ENCODE measurements at regions not wholly inside any gene's neighbourhood (a gene's known extent, or its start where the extent isn't known, plus 50 kb on each side); places are given as distances from the start of the nearest gene placed in this dataset.

DNA sequence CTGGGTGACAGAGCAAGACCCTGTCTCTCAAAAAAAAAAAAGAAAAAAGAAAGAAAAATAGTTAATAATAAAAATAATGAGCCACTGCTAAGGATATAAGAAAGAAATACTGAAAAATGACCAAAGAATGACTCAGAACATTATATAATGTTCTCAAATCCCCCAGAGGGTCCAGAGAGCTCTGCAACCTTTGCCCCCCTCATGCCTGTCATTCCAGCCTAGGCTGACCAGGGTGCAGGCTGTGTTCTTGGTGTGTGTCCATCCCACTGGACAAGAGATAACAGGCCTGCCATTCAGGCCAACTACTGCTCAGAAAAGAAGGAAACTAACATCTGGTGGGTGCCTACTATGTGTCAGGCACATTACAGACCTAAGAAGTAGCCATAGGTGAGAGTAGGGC is 72.7 kb upstream of the EDNRA start:
- Histone ChIP-seq H3K4me3 (no peak overlapping the region), H3K27ac (no peak overlapping the region), H3K4me1 (replicated peaks) (no peaks in the 10 kb centered on the region), H3K36me3 (no peaks in the 10 kb centered on the region), H3K9me3 (no peaks in the 10 kb centered on the region), H3K27me3 (replicated peaks; ENCODE audit: insufficient read depth) (no peaks in the 10 kb centered on the region)
- DNase-seq (ENCODE audit: low spot score), result no peak
- no peak for TF ChIP-seq POLR2A (IDR thresholded peaks at IDR 0.05)
- TF ChIP-seq POLR2AphosphoS5 (IDR thresholded peaks at IDR 0.05), result no peak
- TF ChIP-seq CTCF (IDR thresholded peaks at IDR 0.05), result no peak
- intact Hi-C loops (cut with DNase I), result no loop called here

- no peak for DNase-seq (ENCODE audit: low spot score)
- TF ChIP-seq POLR2A (IDR thresholded peaks at IDR 0.05), result no peak
- TF ChIP-seq CTCF (IDR thresholded peaks at IDR 0.05), result no peak
- TF ChIP-seq POLR2AphosphoS5 (IDR thresholded peaks at IDR 0.05), result no peak
These were observed 71.5 kb upstream of the EDNRA start for GRCh38 chr4:147409350-147409749.

GRCh38 chr4:147418226-147418625 is 62.7 kb upstream of the EDNRA start:
- intact Hi-C loops (cut with DNase I), result no loop called here
- no peaks in the 10 kb centered on the region for H3K27me3 ChIP-seq (replicated peaks; ENCODE audit: insufficient read depth)

More at GRCh38 chr4:147409350-147409749, 71.5 kb upstream of the EDNRA start:
- H3K36me3 ChIP-seq, result no peaks in the 10 kb centered on the region
- 41% methylated on average over 2 of the region's 2 CpGs for WGBS
- no peaks in the 10 kb centered on the region for H3K27me3 ChIP-seq (replicated peaks; ENCODE audit: insufficient read depth)
- no peak overlapping the region for H3K4me3 ChIP-seq
- no peak overlapping the region for H3K27ac ChIP-seq
- no peaks in the 10 kb centered on the region for H3K9me3 ChIP-seq
- H3K4me1 ChIP-seq (replicated peaks), result no peaks in the 10 kb centered on the region
- intact Hi-C loops (cut with DNase I), result no loop called here

DNA sequence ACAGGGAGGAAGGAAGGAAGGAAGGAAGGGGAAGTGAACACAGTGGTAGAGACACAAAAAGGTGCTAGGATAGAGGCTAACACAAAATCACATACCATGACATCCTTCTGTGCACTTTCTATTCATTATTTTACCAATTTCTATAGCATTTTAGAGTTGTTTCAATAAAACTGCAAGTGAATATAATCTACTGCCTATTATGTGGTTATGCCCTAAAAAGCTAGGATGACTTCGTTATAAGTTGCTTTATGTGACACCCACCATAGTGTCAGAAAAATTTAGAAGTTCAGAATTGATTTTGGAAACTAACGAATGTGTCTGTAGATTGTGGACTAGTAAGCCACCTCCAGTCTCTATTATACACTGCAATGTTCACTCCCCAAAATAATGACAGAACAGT is 59.4 kb upstream of the EDNRA start:
- H3K27ac ChIP-seq, result no peak overlapping the region
- no peak overlapping the region for H3K4me3 ChIP-seq
- no peak for DNase-seq (ENCODE audit: low spot score)
- no peak for TF ChIP-seq CTCF (IDR thresholded peaks at IDR 0.05)
- no peak for TF ChIP-seq POLR2A (IDR thresholded peaks at IDR 0.05)
- intact Hi-C loops (cut with DNase I), result no loop called here
- H3K36me3 ChIP-seq, result no peaks in the 10 kb centered on the region
- 89% methylated on average over 2 of the region's 2 CpGs for WGBS
- H3K27me3 ChIP-seq (replicated peaks; ENCODE audit: insufficient read depth), result no peaks in the 10 kb centered on the region
- no peaks in the 10 kb centered on the region for H3K4me1 ChIP-seq (replicated peaks)
- H3K9me3 ChIP-seq, result no peaks in the 10 kb centered on the region

More at GRCh38 chr4:147418226-147418625, 62.7 kb upstream of the EDNRA start:
- WGBS, result 73% methylated on average over 1 of the region's 1 CpG
- Histone ChIP-seq H3K36me3 (no peaks in the 10 kb centered on the region), H3K9me3 (no peaks in the 10 kb centered on the region), H3K27ac (no peak overlapping the region), H3K4me1 (replicated peaks) (no peaks in the 10 kb centered on the region), H3K4me3 (no peak overlapping the region)
- DNase-seq (ENCODE audit: low spot score), result no peak
- no peak for TF ChIP-seq POLR2A (IDR thresholded peaks at IDR 0.05)
- TF ChIP-seq CTCF (IDR thresholded peaks at IDR 0.05), result no peak
- TF ChIP-seq POLR2AphosphoS5 (IDR thresholded peaks at IDR 0.05), result no peak

GRCh38 chr4:147423229-147423628 is 57.7 kb upstream of the EDNRA start:
- Histone ChIP-seq H3K27me3 (replicated peaks; ENCODE audit: insufficient read depth) (no peaks in the 10 kb centered on the region), H3K4me3 (no peak overlapping the region), H3K27ac (no peak overlapping the region), H3K9me3 (no peaks in the 10 kb centered on the region), H3K36me3 (no peaks in the 10 kb centered on the region), H3K4me1 (replicated peaks) (no peaks in the 10 kb centered on the region)
- 46% methylated on average over 4 of the region's 4 CpGs for WGBS
- DNase-seq (ENCODE audit: low spot score), result no peak
- intact Hi-C loops (cut with DNase I), result no loop called here
- TF ChIP-seq POLR2A (IDR thresholded peaks at IDR 0.05) (no peak), CTCF (IDR thresholded peaks at IDR 0.05) (no peak), POLR2AphosphoS5 (IDR thresholded peaks at IDR 0.05) (no peak)

All from prostate gland (tissue), 2 donors.